Neural cell (in vitro differentiated cells): ENCODE measurements at regions not wholly inside any gene's neighbourhood (a gene's known extent, or its start where the extent isn't known, plus 50 kb on each side); places are given as distances from the start of the nearest gene placed in this dataset.

Experiments used
- H2AFZ ChIP-seq: fragments of 200-600, 300-800 bp; sonication (generic), shearing (Covaris generic); 2 replicates; pipeline ENCODE4 v1.6.0; 2014; ENCODE audit warnings: low read depth, mild to moderate bottlenecking, antibody characterized with exemption, low read length, moderate library complexity
- H3F3A ChIP-seq: fragments of 200-600 bp; shearing (Covaris generic); 2 replicates; pipeline ENCODE4 v1.6.1; 2016; ENCODE audit warnings: mild to moderate bottlenecking, moderate library complexity, mixed read lengths, antibody characterized with exemption, low read length; ENCODE audit not compliant: insufficient read depth, poor library complexity, severe bottlenecking
- H3K27ac ChIP-seq: fragments of 200-600, 300-800 bp; sonication (generic), shearing (Covaris generic); 2 replicates; pipeline ENCODE4 v1.5.1; 2014; ENCODE audit warnings: mild to moderate bottlenecking, low read length, moderate library complexity
- H3K27me3 ChIP-seq: fragments of 300-800, 200-600 bp; sonication (generic), shearing (Covaris generic); 2 replicates; pipeline ENCODE4 v1.6.0; 2014; ENCODE audit warnings: mild to moderate bottlenecking, low read depth, low read length, moderate library complexity; ENCODE audit not compliant: insufficient read depth
- H3K36me3 ChIP-seq: fragments of 300-800, 200-600 bp; sonication (generic), shearing (Covaris generic); 2 replicates; pipeline ENCODE4 v1.5.1; 2014; ENCODE audit warnings: mild to moderate bottlenecking, antibody characterized with exemption, low read length, moderate library complexity; ENCODE audit not compliant: insufficient read depth
- H3K4me2 ChIP-seq: fragments of 300-800, 200-600 bp; sonication (generic), shearing (Covaris generic); 2 replicates; pipeline ENCODE4 v1.6.0; 2014; ENCODE audit warnings: mild to moderate bottlenecking, low read length
- H3K4me3 ChIP-seq: fragments of 300-800, 200-600 bp; sonication (generic), shearing (Covaris generic); 2 replicates; pipeline ENCODE4 v1.5.1; 2014; ENCODE audit warnings: mild to moderate bottlenecking, low read length, moderate library complexity
- H3K79me2 ChIP-seq: fragments of 200-600 bp; shearing (Covaris generic); replicated peaks from 2 replicates; pipeline ENCODE4 v1.6.0; 2014; ENCODE audit warnings: mild to moderate bottlenecking, low read length, moderate library complexity; ENCODE audit not compliant: insufficient read depth
- H3K9ac ChIP-seq: fragments of 300-800, 200-600 bp; sonication (generic), shearing (Covaris generic); 2 replicates; pipeline ENCODE4 v1.6.1; 2016; ENCODE audit warnings: mild to moderate bottlenecking, low read length, mixed read lengths
- H3K9me2 ChIP-seq: fragments of 200-600 bp; shearing (Covaris generic); 2 replicates; pipeline ENCODE4 v1.6.1; 2016; ENCODE audit warnings: mild to moderate bottlenecking, low read length, mixed read lengths; ENCODE audit not compliant: insufficient read depth
- H3K9me3 ChIP-seq: fragments of 200-600, 300-800 bp; sonication (generic), shearing (Covaris generic); 2 replicates; pipeline ENCODE4 v1.6.1; 2016; ENCODE audit warnings: mild to moderate bottlenecking, mixed run types, low read length, moderate library complexity, mixed read lengths
- H4K20me1 ChIP-seq: fragments of 200-600 bp; shearing (Covaris generic); 2 replicates; pipeline ENCODE4 v1.6.1; 2016; ENCODE audit warnings: mild to moderate bottlenecking, mixed run types; ENCODE audit not compliant: insufficient read depth
- CTCF ChIP-seq: fragments of 450-650 bp; IDR thresholded peaks from 2 replicates; pipeline ENCODE4 v1.5.1; 2014; ENCODE audit warnings: antibody characterized with exemption, mild to moderate bottlenecking, moderate library complexity; ENCODE audit not compliant: poor library complexity, severe bottlenecking
- EP300 ChIP-seq: fragments of 450-650 bp; conservative IDR thresholded peaks from 2 replicates; pipeline ENCODE4 v1.6.1; 2014; ENCODE audit warnings: antibody characterized with exemption, mild to moderate bottlenecking, moderate library complexity; ENCODE audit not compliant: poor library complexity, severe bottlenecking
- EZH2 ChIP-seq: fragments of 200-600, 300-800 bp; shearing (Covaris generic), sonication (generic); IDR thresholded peaks from 2 replicates; pipeline ENCODE4 v1.6.1; 2014; ENCODE audit warnings: antibody characterized with exemption, low read length, borderline replicate concordance, mild to moderate bottlenecking; ENCODE audit not compliant: insufficient read depth, poor library complexity, severe bottlenecking
- MXI1 ChIP-seq: fragments of 450-650 bp; conservative IDR thresholded peaks from 2 replicates; pipeline ENCODE4 v1.6.1; 2014; ENCODE audit warnings: antibody characterized with exemption, mild to moderate bottlenecking; ENCODE audit not compliant: poor library complexity, severe bottlenecking
- POLR2AphosphoS5 ChIP-seq: IDR thresholded peaks from 2 replicates; pipeline ENCODE4 v1.6.1; 2012
- RAD21 ChIP-seq: fragments of 450-650 bp; conservative IDR thresholded peaks from 2 replicates; pipeline ENCODE4 v1.6.1; 2014; ENCODE audit warnings: antibody characterized with exemption, mild to moderate bottlenecking, moderate library complexity
- REST ChIP-seq: IDR thresholded peaks from 2 replicates; pipeline ENCODE4 v1.6.1; 2012; ENCODE audit warnings: borderline replicate concordance
- SMC3 ChIP-seq: fragments of 450-650 bp; conservative IDR thresholded peaks from 2 replicates; pipeline ENCODE4 v1.6.1; 2014; ENCODE audit warnings: antibody characterized with exemption, mild to moderate bottlenecking, moderate library complexity; ENCODE audit not compliant: poor library complexity
- TAF1 ChIP-seq: IDR thresholded peaks from 2 replicates; pipeline ENCODE4 v1.6.1; 2012; ENCODE audit warnings: low read depth

GRCh38 chr2:18440141-18440661 lies 120.3 kb downstream of the RDH14 start:
- H2AFZ ChIP-seq: no peak overlapping the region
- no peak overlapping the region for H3K4me2 ChIP-seq

GRCh38 chr2:18439716-18440115 lies 120.7 kb downstream of the RDH14 start:
- Histone ChIP-seq H3K27ac (no peak overlapping the region), H3K9ac (no peak overlapping the region), H3K4me2 (no peak overlapping the region), H4K20me1 (no peaks in the 10 kb centered on the region), H3K79me2 (no peaks in the 10 kb centered on the region), H2AFZ (no peak overlapping the region), H3K9me2 (no peaks in the 10 kb centered on the region), H3K27me3 (no peaks in the 10 kb centered on the region), H3F3A (no peaks in the 10 kb centered on the region), H3K36me3 (no peaks in the 10 kb centered on the region), H3K9me3 (no peaks in the 10 kb centered on the region), H3K4me3 (no peak overlapping the region)
- TF ChIP-seq CTCF (no peak), SMC3 (no peak), TAF1 (no peak)

More at GRCh38 chr2:18440141-18440661, 120.3 kb downstream of the RDH14 start:
- TF ChIP-seq SMC3 (no peak), REST (no peak), RAD21 (no peak), MXI1 (no peak), POLR2AphosphoS5 (no peak), EZH2 (no peak), EP300 (no peak), TAF1 (no peak), CTCF (no peak)
- Histone ChIP-seq H3K9ac (no peak overlapping the region), H4K20me1 (no peaks in the 10 kb centered on the region), H3K9me2 (no peaks in the 10 kb centered on the region), H3K79me2 (no peaks in the 10 kb centered on the region), H3K27ac (no peak overlapping the region), H3K9me3 (no peaks in the 10 kb centered on the region), H3K36me3 (no peaks in the 10 kb centered on the region), H3F3A (no peaks in the 10 kb centered on the region), H3K27me3 (no peaks in the 10 kb centered on the region), H3K4me3 (no peak overlapping the region)
